ENCODE measurements at regions not wholly inside any gene's neighbourhood (a gene's known extent, or its start where the extent isn't known, plus 50 kb on each side); places are given as distances from the start of the nearest gene placed in this dataset.

DNA sequence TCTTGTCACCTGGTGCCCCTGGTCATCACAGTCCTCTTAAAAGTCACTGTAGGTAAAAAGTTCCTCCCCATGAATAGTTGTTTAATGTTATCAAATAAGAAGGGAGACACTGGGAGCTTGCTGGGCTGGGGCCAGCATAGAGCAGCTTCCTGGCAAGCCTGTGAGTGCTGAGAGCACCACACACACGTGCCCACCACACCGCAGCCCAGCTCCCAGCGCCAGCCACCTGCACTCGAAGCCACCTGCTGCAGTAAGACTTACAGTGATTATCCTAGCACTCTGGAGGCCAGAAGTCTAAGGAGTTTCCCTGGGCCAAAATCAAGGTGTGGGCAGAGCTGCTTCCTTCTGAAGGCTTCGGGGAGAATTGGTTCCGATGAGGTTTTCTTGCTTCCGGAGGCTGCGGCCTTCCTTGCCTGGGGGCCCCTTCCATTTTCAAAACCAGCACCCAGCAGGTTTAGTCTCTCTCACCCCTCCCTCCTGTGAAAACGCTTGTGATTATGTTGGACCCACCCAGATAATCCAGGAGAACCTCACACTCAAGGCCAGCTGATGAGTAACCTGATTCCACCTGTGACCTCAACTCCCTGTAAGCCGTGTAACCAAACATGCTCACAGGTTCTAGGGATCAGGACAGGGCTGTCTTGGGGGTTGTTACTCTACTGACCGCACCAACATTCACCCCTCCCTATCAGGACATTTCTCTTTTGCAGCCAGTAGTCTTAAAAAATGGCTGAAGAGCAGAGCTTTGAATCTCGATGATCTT is 687.2 kb downstream of the TBC1D22A start:
- CTCF ChIA-PET, result no interaction called here
- intact Hi-C loops (cut with micrococcal nuclease; ENCODE audit: unreplicated experiment), result no loop called here
- in situ Hi-C loops (cut with HindIII; ENCODE audit: low pct_unique_long_range_greater_than_20kb, low sequenced_read_pairs), result no loop called here
- ATAC-seq (no peak), DNase-seq (ENCODE audit: low read depth, low spot score) (no peak)
- no peak overlapping the region for H3K27ac ChIP-seq (ENCODE audit: low read length)
- BruUV-seq (replicated peaks), result no TSS peak
- no peak overlapping the region for H3K4me3 ChIP-seq (ENCODE audit: low read depth in 2 of 2, low read length in 2 of 2)
- no peaks in the 10 kb centered on the region for H3K27me3 ChIP-seq (ENCODE audit: control insufficient read depth, insufficient read depth, low read length)
- POLR2A ChIA-PET, result interaction anchor here (0.6 kb wide), 1 partner anchor 8 kb away, joined by 3 read pairs; no protein-coding TSS in a partner anchor
- H3K4me1 ChIP-seq (ENCODE audit: control insufficient read depth, insufficient read depth, low read length), result no peaks in the 10 kb centered on the region
- TF ChIP-seq, protein P1, sequence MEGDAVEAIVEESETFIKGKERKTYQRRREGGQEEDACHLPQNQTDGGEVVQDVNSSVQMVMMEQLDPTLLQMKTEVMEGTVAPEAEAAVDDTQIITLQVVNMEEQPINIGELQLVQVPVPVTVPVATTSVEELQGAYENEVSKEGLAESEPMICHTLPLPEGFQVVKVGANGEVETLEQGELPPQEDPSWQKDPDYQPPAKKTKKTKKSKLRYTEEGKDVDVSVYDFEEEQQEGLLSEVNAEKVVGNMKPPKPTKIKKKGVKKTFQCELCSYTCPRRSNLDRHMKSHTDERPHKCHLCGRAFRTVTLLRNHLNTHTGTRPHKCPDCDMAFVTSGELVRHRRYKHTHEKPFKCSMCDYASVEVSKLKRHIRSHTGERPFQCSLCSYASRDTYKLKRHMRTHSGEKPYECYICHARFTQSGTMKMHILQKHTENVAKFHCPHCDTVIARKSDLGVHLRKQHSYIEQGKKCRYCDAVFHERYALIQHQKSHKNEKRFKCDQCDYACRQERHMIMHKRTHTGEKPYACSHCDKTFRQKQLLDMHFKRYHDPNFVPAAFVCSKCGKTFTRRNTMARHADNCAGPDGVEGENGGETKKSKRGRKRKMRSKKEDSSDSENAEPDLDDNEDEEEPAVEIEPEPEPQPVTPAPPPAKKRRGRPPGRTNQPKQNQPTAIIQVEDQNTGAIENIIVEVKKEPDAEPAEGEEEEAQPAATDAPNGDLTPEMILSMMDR (IDR thresholded peaks at IDR 0.05), result no peak
- no peak for TF ChIP-seq TCF7L2 (IDR thresholded peaks at IDR 0.05; ENCODE audit: low read depth, low read length)
- no peak for TF ChIP-seq SIN3A (IDR thresholded peaks at IDR 0.05; ENCODE audit: borderline replicate concordance, insufficient read depth, low read depth, low read length)
- TF ChIP-seq, protein P2, sequence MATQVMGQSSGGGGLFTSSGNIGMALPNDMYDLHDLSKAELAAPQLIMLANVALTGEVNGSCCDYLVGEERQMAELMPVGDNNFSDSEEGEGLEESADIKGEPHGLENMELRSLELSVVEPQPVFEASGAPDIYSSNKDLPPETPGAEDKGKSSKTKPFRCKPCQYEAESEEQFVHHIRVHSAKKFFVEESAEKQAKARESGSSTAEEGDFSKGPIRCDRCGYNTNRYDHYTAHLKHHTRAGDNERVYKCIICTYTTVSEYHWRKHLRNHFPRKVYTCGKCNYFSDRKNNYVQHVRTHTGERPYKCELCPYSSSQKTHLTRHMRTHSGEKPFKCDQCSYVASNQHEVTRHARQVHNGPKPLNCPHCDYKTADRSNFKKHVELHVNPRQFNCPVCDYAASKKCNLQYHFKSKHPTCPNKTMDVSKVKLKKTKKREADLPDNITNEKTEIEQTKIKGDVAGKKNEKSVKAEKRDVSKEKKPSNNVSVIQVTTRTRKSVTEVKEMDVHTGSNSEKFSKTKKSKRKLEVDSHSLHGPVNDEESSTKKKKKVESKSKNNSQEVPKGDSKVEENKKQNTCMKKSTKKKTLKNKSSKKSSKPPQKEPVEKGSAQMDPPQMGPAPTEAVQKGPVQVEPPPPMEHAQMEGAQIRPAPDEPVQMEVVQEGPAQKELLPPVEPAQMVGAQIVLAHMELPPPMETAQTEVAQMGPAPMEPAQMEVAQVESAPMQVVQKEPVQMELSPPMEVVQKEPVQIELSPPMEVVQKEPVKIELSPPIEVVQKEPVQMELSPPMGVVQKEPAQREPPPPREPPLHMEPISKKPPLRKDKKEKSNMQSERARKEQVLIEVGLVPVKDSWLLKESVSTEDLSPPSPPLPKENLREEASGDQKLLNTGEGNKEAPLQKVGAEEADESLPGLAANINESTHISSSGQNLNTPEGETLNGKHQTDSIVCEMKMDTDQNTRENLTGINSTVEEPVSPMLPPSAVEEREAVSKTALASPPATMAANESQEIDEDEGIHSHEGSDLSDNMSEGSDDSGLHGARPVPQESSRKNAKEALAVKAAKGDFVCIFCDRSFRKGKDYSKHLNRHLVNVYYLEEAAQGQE (IDR thresholded peaks at IDR 0.05; ENCODE audit: insufficient read depth in 1 of 2, low read depth in 2 of 2, low read length in 1 of 2), result no peak
- no peaks in the 10 kb centered on the region for H3K9me3 ChIP-seq (ENCODE audit: control insufficient read depth, insufficient read depth, low read depth, low read length)
- H3K36me3 ChIP-seq (ENCODE audit: control insufficient read depth, insufficient read depth, low read length), result no peaks in the 10 kb centered on the region

DNA sequence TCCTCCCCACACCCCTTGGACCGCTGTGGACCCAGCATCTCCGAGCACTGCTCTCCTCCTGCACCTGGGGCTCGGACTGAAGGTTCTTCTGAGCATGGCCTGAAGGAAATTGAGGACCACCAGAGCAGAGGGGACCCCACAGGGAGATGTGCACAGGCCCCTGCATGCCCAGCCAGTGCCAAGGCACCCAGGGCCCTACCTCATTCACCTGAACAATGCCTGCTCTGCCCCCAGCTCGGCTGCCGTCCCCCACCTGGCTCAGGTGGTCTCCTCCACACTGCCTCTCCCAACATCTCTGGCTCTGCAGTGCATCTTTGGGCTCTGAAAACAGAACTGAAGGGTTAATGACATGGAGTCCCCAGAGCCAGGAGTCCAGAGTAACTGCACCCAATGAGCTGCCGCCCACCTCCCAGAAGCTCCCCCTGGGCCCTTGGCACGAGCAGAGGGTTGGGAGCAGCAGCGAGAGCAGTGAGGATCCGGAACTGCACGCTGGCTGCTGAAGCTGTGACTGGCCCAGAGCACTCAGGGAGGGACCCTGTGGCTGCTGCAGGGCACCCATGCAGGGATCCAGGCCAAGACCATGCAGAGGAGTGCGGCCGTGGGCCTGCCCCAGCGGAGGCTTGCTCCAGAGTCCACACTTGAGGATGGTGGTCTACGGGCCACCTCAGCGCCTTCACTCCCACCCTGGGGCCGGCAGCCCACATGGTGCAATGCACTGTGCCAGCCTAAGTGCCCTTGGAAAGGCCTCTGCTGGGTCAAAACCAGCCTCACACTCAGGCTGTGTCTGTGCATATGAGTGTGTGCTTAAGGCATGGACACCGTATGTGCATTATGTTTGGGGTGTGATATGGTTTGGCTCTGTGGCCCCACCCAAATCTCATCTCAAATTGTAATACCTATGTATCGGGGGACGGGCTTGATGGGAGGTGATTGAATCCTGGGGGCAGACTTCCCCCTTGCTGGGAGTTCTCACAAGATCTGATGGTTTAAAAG is 686.1 kb downstream of the TBC1D22A start:
- ChIA-PET CTCF (no interaction called here), POLR2A (no interaction called here)
- no TSS peak for BruUV-seq (replicated peaks)
- TF ChIP-seq, protein P1 (IDR thresholded peaks at IDR 0.05), result no peak
- TF ChIP-seq TCF7L2 (IDR thresholded peaks at IDR 0.05; ENCODE audit: low read depth, low read length) (no peak), POLR2AphosphoS5 (IDR thresholded peaks at IDR 0.05; ENCODE audit: low read depth, low read length) (no peak), SIN3A (IDR thresholded peaks at IDR 0.05; ENCODE audit: borderline replicate concordance, insufficient read depth, low read depth, low read length) (no peak)
- TF ChIP-seq, protein P2 (IDR thresholded peaks at IDR 0.05; ENCODE audit: insufficient read depth in 1 of 2, low read depth in 2 of 2, low read length in 1 of 2), result no peak
- no peak overlapping the region for H3K4me3 ChIP-seq (ENCODE audit: low read depth in 2 of 2, low read length in 2 of 2)
- no peaks in the 10 kb centered on the region for H3K27me3 ChIP-seq (ENCODE audit: control insufficient read depth, insufficient read depth, low read length)
- H3K4me1 ChIP-seq (ENCODE audit: control insufficient read depth, insufficient read depth, low read length), result no peaks in the 10 kb centered on the region
- DNase-seq (ENCODE audit: low read depth, low spot score) (no peak), ATAC-seq (no peak)
- no peak overlapping the region for H3K27ac ChIP-seq (ENCODE audit: low read length)
- in situ Hi-C loops (cut with HindIII; ENCODE audit: low pct_unique_long_range_greater_than_20kb, low sequenced_read_pairs), result no loop called here
- no peaks in the 10 kb centered on the region for H3K36me3 ChIP-seq (ENCODE audit: control insufficient read depth, insufficient read depth, low read length)
- intact Hi-C loops (cut with micrococcal nuclease; ENCODE audit: unreplicated experiment), result no loop called here
- H3K9me3 ChIP-seq (ENCODE audit: control insufficient read depth, insufficient read depth, low read depth, low read length), result no peaks in the 10 kb centered on the region

Measured in Panc1 (cell line).